ENCODE measurements at regions not wholly inside any gene's neighbourhood (a gene's known extent, or its start where the extent isn't known, plus 50 kb on each side); places are given as distances from the start of the nearest gene placed in this dataset.

GRCh38 chr2:71852141-71852711 is 295.4 kb downstream of the CYP26B1 start:
- TF ChIP-seq, protein P1, sequence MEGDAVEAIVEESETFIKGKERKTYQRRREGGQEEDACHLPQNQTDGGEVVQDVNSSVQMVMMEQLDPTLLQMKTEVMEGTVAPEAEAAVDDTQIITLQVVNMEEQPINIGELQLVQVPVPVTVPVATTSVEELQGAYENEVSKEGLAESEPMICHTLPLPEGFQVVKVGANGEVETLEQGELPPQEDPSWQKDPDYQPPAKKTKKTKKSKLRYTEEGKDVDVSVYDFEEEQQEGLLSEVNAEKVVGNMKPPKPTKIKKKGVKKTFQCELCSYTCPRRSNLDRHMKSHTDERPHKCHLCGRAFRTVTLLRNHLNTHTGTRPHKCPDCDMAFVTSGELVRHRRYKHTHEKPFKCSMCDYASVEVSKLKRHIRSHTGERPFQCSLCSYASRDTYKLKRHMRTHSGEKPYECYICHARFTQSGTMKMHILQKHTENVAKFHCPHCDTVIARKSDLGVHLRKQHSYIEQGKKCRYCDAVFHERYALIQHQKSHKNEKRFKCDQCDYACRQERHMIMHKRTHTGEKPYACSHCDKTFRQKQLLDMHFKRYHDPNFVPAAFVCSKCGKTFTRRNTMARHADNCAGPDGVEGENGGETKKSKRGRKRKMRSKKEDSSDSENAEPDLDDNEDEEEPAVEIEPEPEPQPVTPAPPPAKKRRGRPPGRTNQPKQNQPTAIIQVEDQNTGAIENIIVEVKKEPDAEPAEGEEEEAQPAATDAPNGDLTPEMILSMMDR (IDR thresholded peaks at IDR 0.05; ENCODE audit: insufficient read depth, missing control alignments) = no peak
- DNase-seq (ENCODE audit: insufficient read length, low spot score) (no peak), FAIRE-seq (no peak)

DNA sequence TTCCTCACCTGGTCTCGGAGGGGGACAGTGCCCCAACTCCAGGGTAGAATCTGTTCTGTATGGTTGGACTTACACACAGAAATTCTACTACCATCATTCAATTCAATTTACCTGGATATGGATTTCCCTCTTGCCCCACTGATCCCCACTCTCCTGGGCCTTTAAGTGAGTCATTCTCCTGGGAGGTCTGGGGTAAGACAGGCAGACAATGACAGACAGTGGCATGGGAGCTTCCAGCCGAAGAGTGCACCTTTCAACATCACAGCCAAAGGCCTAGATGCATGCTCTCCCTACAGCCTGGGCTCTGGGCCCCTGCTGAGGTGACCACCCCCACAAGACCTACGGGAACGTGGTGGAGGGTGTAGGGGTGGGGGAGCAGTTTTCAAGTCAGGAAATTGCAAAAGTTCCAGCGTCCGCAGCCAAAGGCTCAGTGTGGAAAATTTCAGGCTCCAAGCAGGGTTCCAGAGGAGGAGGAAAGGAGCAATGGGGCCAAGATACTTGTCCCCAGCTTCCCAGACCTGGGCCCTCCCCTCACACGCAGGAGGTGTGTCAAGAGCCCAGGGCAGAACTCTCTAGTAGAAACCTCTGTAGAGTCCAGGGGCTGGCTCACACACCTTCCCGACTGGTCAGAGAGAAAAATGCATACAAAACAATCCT is 296.4 kb downstream of the CYP26B1 start:
- DNase-seq (ENCODE audit: insufficient read length, low spot score) (no peak), FAIRE-seq (no peak)
- TF ChIP-seq, protein P1 (IDR thresholded peaks at IDR 0.05; ENCODE audit: insufficient read depth, missing control alignments) = no peak

DNA sequence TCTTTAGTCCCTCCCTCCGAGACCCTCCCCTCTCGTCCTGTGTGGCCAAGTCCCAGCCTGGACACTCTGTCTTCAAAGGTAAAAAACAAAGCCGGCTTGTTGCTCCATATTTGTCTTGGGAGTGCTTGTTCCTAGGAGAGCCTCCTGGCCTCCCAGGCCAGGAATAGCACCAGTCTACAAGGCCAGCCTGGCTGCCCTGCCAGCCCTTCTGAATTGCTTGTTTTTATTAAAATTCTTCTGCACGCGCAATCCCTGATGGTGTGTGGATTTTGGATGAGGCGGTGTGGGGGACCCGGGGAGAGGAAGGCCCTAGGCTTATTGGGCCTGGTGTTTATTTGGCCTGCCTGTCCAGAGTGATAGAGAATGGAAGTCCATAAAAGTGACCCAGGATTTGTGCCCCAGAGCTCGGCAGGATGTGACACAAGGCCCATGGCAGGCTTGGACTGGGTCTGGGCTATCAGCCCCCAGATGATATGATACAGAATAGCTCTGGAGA is 297.3 kb downstream of the CYP26B1 start:
- TF ChIP-seq, protein P1 (IDR thresholded peaks at IDR 0.05; ENCODE audit: insufficient read depth, missing control alignments) = no peak

DNA sequence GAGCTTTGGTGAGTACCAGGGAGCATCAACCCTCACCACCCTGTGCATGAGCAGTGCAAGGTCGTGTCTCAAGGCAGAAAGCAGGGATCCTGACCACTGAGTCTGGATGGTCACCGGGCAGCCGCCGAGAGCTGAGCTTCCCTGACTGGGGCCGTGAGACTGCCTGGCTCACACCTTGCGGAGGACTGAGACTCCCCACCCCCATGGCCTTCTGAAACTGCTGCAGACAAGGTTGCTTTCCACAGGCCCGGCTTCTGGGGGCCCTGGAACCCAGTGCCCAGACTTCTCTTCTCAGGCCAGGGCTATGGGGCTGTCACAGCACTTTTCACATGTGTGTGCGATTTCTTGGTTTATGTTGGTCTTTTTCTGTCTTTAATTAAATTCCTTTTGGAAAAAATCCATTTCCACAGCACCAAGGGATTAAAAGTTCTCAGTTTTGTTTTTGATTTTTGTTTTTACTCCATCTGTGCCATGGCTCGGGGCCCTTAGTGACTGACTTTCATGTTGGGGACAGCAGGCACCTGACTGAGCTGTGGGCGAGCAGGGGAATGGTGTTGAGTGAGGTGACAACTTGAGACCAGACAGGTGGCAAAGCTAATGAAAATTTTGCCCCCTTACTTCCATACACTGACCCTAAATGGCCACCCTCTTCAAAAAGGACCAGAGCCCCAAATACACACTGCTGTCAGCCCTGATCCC is 297.9 kb downstream of the CYP26B1 start:
- TF ChIP-seq, protein P1 (IDR thresholded peaks at IDR 0.05; ENCODE audit: insufficient read depth, missing control alignments) = no peak
- no peak for DNase-seq (ENCODE audit: insufficient read length, low spot score)
- FAIRE-seq = no peak

More for the DNA sequence above, 297.3 kb downstream of the CYP26B1 start:
- DNase-seq (ENCODE audit: insufficient read length, low spot score) = no peak
- no peak for FAIRE-seq

DNA sequence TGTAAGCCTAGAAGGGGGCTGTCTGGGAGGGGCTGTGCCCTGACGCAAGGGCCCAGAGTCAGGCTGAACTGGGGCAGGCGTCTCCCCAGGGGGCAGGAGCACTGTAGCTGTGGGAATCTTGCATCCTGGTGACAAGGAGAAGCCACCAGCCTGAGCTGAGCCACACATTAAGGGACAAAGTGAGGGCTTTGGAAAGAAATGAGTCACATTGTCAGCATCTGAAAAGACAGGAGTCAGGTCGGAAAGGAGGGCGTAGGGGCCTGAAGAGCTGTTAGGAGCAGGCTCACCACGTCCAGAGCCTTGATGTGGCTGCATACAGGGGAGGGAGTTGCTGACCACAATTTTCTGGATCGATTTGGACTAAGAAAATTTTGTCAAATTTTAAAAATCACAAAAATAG is 298.6 kb downstream of the CYP26B1 start:
- FAIRE-seq (no peak), DNase-seq (ENCODE audit: insufficient read length, low spot score) (no peak)
- TF ChIP-seq, protein P1 (IDR thresholded peaks at IDR 0.05; ENCODE audit: insufficient read depth, missing control alignments) = no peak

DNA sequence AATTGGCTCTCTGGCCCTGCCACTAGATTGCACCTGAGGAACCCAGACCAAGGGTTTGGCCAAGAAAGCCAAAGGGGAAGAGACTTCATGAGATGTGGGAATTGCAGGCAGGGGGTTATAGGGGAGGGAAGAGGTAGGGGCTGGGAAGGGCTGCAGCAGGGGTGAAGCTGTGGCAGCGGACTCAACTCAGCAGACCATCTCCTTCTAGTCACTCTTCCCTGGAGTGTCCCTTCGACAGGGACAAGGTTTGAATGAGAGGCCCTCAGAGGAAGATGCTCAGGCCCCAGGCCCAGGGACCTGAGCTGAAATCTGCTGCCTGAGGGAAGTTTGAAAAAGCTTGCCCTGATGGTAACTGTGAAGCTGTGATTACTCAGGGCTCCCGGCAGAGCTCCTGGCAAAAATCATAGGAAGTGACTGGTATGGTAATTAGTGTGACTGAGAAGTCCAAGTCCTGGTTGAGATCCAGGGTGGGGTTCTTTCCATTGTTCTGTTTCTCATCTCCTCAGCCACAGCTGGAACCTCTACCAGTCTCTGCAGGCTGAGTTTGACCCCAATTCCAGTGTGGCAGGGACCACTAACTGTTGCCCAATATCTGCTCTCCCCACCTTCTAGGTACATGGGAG is 300.9 kb downstream of the CYP26B1 start:
- TF ChIP-seq, protein P1 (IDR thresholded peaks at IDR 0.05; ENCODE audit: insufficient read depth, missing control alignments) = no peak
- no peak for DNase-seq (ENCODE audit: insufficient read length, low spot score)
- FAIRE-seq = no peak

Data from D721Med (cell line).